PC-3 (cell line): ENCODE measurements at regions not wholly inside any gene's neighbourhood (a gene's known extent, or its start where the extent isn't known, plus 50 kb on each side); places are given as distances from the start of the nearest gene placed in this dataset.
A peak's percentile ranks its signal among the peaks of the same experiment; 100 is the strongest.
"Not testable (repeated sequence)": the region's sequence is repeated elsewhere in the genome, so short reads cannot be mapped to it uniquely, and the experiment has no call there.

Experiments used
- ATAC-seq: fragments of 200-7000 bp; cut with Tn5 transposase; 2 replicates; pipeline ENCODE4 v1.9.1; 2020; ENCODE audit warnings: mild to moderate bottlenecking, moderate library complexity
- BruUV-seq: library from RNA; stranded (reverse); fragments of 400-500 nt; replicated peaks from 2 replicates; lab custom pipeline; 2021; lab: Mats Ljungman, UMichigan
- CTCF ChIA-PET: fragments of 300-600 bp; sonication (Branson Sonifier 250); formaldehyde crosslinking; loops from one replicate; lab custom pipeline; 2022; ENCODE audit warnings: antibody characterized with exemption; lab: Charles Lee
- POLR2A ChIA-PET: fragments of 300-600 bp; sonication (Branson Sonifier 250); formaldehyde crosslinking; loops from one replicate; lab custom pipeline; 2022; ENCODE audit warnings: antibody characterized with exemption; ENCODE audit not compliant: unreplicated experiment; lab: Charles Lee
- DNase-seq: peaks from one replicate; pipeline ENCODE4 v3.0.0-alpha.2; 2015
- H2AFZ ChIP-seq: fragments of 300-600 bp; sonication (generic); 2 replicates; pipeline ENCODE4 v1.6.0; 2016; ENCODE audit warnings: antibody characterized with exemption, low read length
- H3F3A ChIP-seq: fragments of 300-600 bp; sonication (generic); one replicate; pipeline ENCODE4 v1.6.0; 2017; ENCODE audit warnings: antibody characterized with exemption, low read length, control low read depth, mild to moderate bottlenecking; ENCODE audit not compliant: unreplicated experiment
- H3K27ac ChIP-seq: fragments of 300-600 bp; sonication (generic); 2 replicates; pipeline ENCODE4 v1.5.1; 2016; ENCODE audit warnings: mild to moderate bottlenecking, low read length
- H3K27me3 ChIP-seq: fragments of 300-600 bp; sonication (generic); 2 replicates; pipeline ENCODE4 v1.6.1; 2016; ENCODE audit warnings: low read length, mixed read lengths
- H3K36me3 ChIP-seq: fragments of 300-600 bp; sonication (generic); 2 replicates; pipeline ENCODE4 v1.6.1; 2016; ENCODE audit warnings: low read depth, mixed run types, low read length, mixed read lengths
- H3K4me1 ChIP-seq: fragments of 300-600 bp; sonication (generic); 2 replicates; pipeline ENCODE4 v1.5.1; 2016; ENCODE audit warnings: low read length; ENCODE audit not compliant: insufficient read depth
- H3K4me2 ChIP-seq: fragments of 300-600 bp; sonication (generic); 2 replicates; pipeline ENCODE4 v1.6.0; 2016; ENCODE audit warnings: low read length
- H3K4me3 ChIP-seq: fragments of 300-600 bp; sonication (generic); 2 replicates; pipeline ENCODE4 v1.5.1; 2016; ENCODE audit warnings: mild to moderate bottlenecking, low read length, mixed read lengths
- H3K79me2 ChIP-seq: fragments of 300-600 bp; sonication (generic); 2 replicates; pipeline ENCODE4 v1.6.1; 2017; ENCODE audit warnings: low read length, mixed read lengths
- H3K9ac ChIP-seq: fragments of 300-600 bp; sonication (generic); 2 replicates; pipeline ENCODE4 v1.6.0; 2016; ENCODE audit warnings: mild to moderate bottlenecking, low read length
- H3K9me2 ChIP-seq: fragments of 300-600 bp; sonication (generic); replicated peaks from 2 replicates; pipeline ENCODE4 v1.6.1; 2016; ENCODE audit warnings: mixed run types, low read length, mixed read lengths
- H3K9me3 ChIP-seq: fragments of 300-600 bp; sonication (generic); 2 replicates; pipeline ENCODE4 v1.6.1; 2016; ENCODE audit warnings: low read length, mixed read lengths
- H4K20me1 ChIP-seq: fragments of 300-600 bp; sonication (generic); 2 replicates; pipeline ENCODE4 v1.6.1; 2016; ENCODE audit warnings: low read length, mixed read lengths
- CTCF ChIP-seq: fragments of 300-600 bp; sonication (generic); conservative IDR thresholded peaks from 2 replicates; pipeline ENCODE4 v1.5.1; 2017; ENCODE audit warnings: antibody characterized with exemption, low read depth, mild to moderate bottlenecking, low read length
- EZH2 ChIP-seq: fragments of 300-600 bp; sonication (generic); IDR thresholded peaks from one replicate; pipeline ENCODE4 v1.6.1; 2017; ENCODE audit warnings: antibody characterized with exemption, mild to moderate bottlenecking, low read length; ENCODE audit not compliant: unreplicated experiment
- EZH2phosphoT487 ChIP-seq: fragments of 300-600 bp; sonication (generic); IDR thresholded peaks from 2 replicates; pipeline ENCODE4 v1.6.1; 2018; ENCODE audit warnings: mild to moderate bottlenecking, antibody characterized with exemption, low read length, borderline replicate concordance
- intact Hi-C: fragments of 100-400 bp; cut with micrococcal nuclease; formaldehyde crosslinking; loops from 2 replicates; pipeline ENCODE4 v1.9.0; 2023

- Histone ChIP-seq H3K9me2 (no peaks in the 10 kb centered on the region), H3K9ac (no peak overlapping the region), H3K9me3 (no peaks in the 10 kb centered on the region), H3K79me2 (no peaks in the 10 kb centered on the region), H3F3A (no peaks in the 10 kb centered on the region), H2AFZ (no peak overlapping the region), H3K4me3 (no peak overlapping the region), H3K4me1 (no peaks in the 10 kb centered on the region), H3K36me3 (no peaks in the 10 kb centered on the region), H4K20me1 (no peaks in the 10 kb centered on the region), H3K27me3 (peaks cover 55% of the 10 kb centered on the region), H3K4me2 (no peak overlapping the region), H3K27ac (no peak overlapping the region)
- no TSS peak for BruUV-seq
- ATAC-seq (peak; percentile 79), DNase-seq (peak; percentile 73)
- ChIA-PET CTCF (no interaction called here), POLR2A (no interaction called here)
- TF ChIP-seq EZH2phosphoT487, result no peak
- TF ChIP-seq EZH2, result no peak
- TF ChIP-seq CTCF, result no peak
- intact Hi-C loops, result no loop called here
Observed at GRCh38 chr20:48523191-48523995, 304.4 kb downstream of the PREX1 start.

- Histone ChIP-seq H3K9ac (no peak overlapping the region), H3K9me2 (no peaks in the 10 kb centered on the region), H3K27ac (no peak overlapping the region), H3K4me2 (no peak overlapping the region), H3K4me1 (no peaks in the 10 kb centered on the region), H3F3A (no peaks in the 10 kb centered on the region), H3K27me3 (peaks cover 48% of the 10 kb centered on the region), H3K79me2 (no peaks in the 10 kb centered on the region), H2AFZ (no peak overlapping the region), H4K20me1 (no peaks in the 10 kb centered on the region), H3K4me3 (no peak overlapping the region), H3K36me3 (no peaks in the 10 kb centered on the region), H3K9me3 (no peaks in the 10 kb centered on the region)
- ChIA-PET CTCF (no interaction called here), POLR2A (no interaction called here)
- no TSS peak for BruUV-seq
- intact Hi-C loops, result no loop called here
- TF ChIP-seq EZH2 (no peak), CTCF (no peak), EZH2phosphoT487 (no peak)
- ATAC-seq (no peak), DNase-seq (no peak)
Observed at GRCh38 chr20:48521121-48521520, 306.7 kb downstream of the PREX1 start.

- H3K4me3 ChIP-seq, H3K4me1 ChIP-seq, DNase-seq, intact Hi-C loops, H2AFZ ChIP-seq, ATAC-seq, H3K9me2 ChIP-seq, H3K79me2 ChIP-seq, H3K9me3 ChIP-seq, H4K20me1 ChIP-seq, H3F3A ChIP-seq, H3K9ac ChIP-seq, H3K36me3 ChIP-seq, H3K27ac ChIP-seq, BruUV-seq, H3K4me2 ChIP-seq: not testable (repeated sequence)
- peaks cover 40% of the 10 kb centered on the region for H3K27me3 ChIP-seq
- ChIA-PET CTCF (interaction anchor here (1.2 kb wide), 1 partner anchor 622 kb away, joined by 6 read pairs; no protein-coding TSS in a partner anchor), POLR2A (interaction anchor here (1.2 kb wide), 1 partner anchor 622 kb away, joined by 36 read pairs; no protein-coding TSS in a partner anchor)
Observed at GRCh38 chr20:48516196-48516595, 311.6 kb downstream of the PREX1 start.

GRCh38 chr20:48514577-48514976 lies 313.2 kb downstream of the PREX1 start:
- H4K20me1 ChIP-seq, H3K4me2 ChIP-seq, BruUV-seq, H3K79me2 ChIP-seq, H3K9me2 ChIP-seq, H3F3A ChIP-seq, H3K9ac ChIP-seq, intact Hi-C loops, H3K4me3 ChIP-seq, H3K9me3 ChIP-seq, DNase-seq, H3K27ac ChIP-seq, CTCF ChIA-PET, POLR2A ChIA-PET, H3K4me1 ChIP-seq, H3K36me3 ChIP-seq, ATAC-seq, H2AFZ ChIP-seq: not testable (repeated sequence)
- peaks cover 43% of the 10 kb centered on the region for H3K27me3 ChIP-seq

GRCh38 chr20:48512539-48512938 lies 315.3 kb downstream of the PREX1 start:
- H4K20me1 ChIP-seq, CTCF ChIA-PET, H3K4me2 ChIP-seq, BruUV-seq, DNase-seq, H3K4me3 ChIP-seq, intact Hi-C loops, ATAC-seq, H3K36me3 ChIP-seq, POLR2A ChIA-PET, H3K9me2 ChIP-seq, H3K9ac ChIP-seq, H3K4me1 ChIP-seq, H3K9me3 ChIP-seq, H3K79me2 ChIP-seq, H3K27ac ChIP-seq, H2AFZ ChIP-seq, H3F3A ChIP-seq: not testable (repeated sequence)
- peaks cover 34% of the 10 kb centered on the region for H3K27me3 ChIP-seq
